ENCODE measurements at regions not wholly inside any gene's neighbourhood (a gene's known extent, or its start where the extent isn't known, plus 50 kb on each side); places are given as distances from the start of the nearest gene placed in this dataset.
"Not testable (repeated sequence)": the region's sequence is repeated elsewhere in the genome, so short reads cannot be mapped to it uniquely, and the experiment has no call there.

GRCh38 chr10:52574697-52575096, 197.9 kb downstream of the MBL2 start:
- POLR2A ChIA-PET (ENCODE audit: unreplicated experiment) = no interaction called here
- H3K4me3 ChIP-seq (ENCODE audit: low read length) = no peak overlapping the region
- CTCF ChIA-PET = no interaction called here
- no peaks in the 10 kb centered on the region for H3K9me3 ChIP-seq (ENCODE audit: low read length)
- H3F3A ChIP-seq (ENCODE audit: low read length, unreplicated experiment) = no peaks in the 10 kb centered on the region
- BruUV-seq (replicated peaks) = no TSS peak
- no peaks in the 10 kb centered on the region for H3K79me2 ChIP-seq (ENCODE audit: low read length)
- H3K9me2 ChIP-seq (replicated peaks; ENCODE audit: low read length) = no peaks in the 10 kb centered on the region
- no peak overlapping the region for H3K4me2 ChIP-seq (ENCODE audit: low read length)
- no peaks in the 10 kb centered on the region for H4K20me1 ChIP-seq (ENCODE audit: low read length)
- no peaks in the 10 kb centered on the region for H3K27me3 ChIP-seq (ENCODE audit: low read length)
- no peak overlapping the region for H2AFZ ChIP-seq (ENCODE audit: low read length)
- TF ChIP-seq, protein P1, sequence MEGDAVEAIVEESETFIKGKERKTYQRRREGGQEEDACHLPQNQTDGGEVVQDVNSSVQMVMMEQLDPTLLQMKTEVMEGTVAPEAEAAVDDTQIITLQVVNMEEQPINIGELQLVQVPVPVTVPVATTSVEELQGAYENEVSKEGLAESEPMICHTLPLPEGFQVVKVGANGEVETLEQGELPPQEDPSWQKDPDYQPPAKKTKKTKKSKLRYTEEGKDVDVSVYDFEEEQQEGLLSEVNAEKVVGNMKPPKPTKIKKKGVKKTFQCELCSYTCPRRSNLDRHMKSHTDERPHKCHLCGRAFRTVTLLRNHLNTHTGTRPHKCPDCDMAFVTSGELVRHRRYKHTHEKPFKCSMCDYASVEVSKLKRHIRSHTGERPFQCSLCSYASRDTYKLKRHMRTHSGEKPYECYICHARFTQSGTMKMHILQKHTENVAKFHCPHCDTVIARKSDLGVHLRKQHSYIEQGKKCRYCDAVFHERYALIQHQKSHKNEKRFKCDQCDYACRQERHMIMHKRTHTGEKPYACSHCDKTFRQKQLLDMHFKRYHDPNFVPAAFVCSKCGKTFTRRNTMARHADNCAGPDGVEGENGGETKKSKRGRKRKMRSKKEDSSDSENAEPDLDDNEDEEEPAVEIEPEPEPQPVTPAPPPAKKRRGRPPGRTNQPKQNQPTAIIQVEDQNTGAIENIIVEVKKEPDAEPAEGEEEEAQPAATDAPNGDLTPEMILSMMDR (conservative IDR thresholded peaks at IDR 0.05; ENCODE audit: low read depth, low read length) = no peak
- TF ChIP-seq EZH2phosphoT487 (IDR thresholded peaks at IDR 0.05; ENCODE audit: borderline replicate concordance, low read length) (no peak), EZH2 (IDR thresholded peaks at IDR 0.05; ENCODE audit: low read length, unreplicated experiment) (no peak)
- H3K36me3 ChIP-seq (ENCODE audit: low read depth, low read length) = no peaks in the 10 kb centered on the region
- DNase-seq (no peak), ATAC-seq (no peak)
- peaks cover 17% of the 10 kb centered on the region for H3K4me1 ChIP-seq (ENCODE audit: insufficient read depth, low read length)
- intact Hi-C loops (cut with micrococcal nuclease) = no loop called here
- no peak overlapping the region for H3K9ac ChIP-seq (ENCODE audit: low read length)
- no peak overlapping the region for H3K27ac ChIP-seq (ENCODE audit: low read length)

DNA sequence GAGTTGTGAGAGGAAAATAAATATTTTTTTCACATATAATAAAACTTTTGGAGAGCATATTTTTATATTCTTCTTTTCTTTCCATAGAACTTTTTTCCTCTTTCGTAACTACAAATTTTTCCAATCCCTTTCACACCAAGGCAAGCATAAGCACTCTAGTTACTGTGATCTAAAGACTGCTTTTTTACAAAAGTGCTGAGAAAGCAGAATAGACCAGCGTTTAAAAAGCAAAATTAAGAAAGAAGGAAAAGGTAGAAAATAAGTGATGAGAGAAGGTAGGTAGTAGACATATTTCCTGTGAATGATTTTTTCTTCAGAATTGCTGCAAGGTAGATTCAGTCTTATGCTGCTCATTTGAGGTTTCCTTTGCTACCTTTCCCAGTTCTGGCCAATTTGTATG, 195.5 kb downstream of the MBL2 start:
- TF ChIP-seq, protein P1 (conservative IDR thresholded peaks at IDR 0.05; ENCODE audit: low read depth, low read length) = no peak
- no peak for TF ChIP-seq EZH2 (IDR thresholded peaks at IDR 0.05; ENCODE audit: low read length, unreplicated experiment)
- Histone ChIP-seq H3K79me2 (ENCODE audit: low read length) (no peaks in the 10 kb centered on the region), H2AFZ (ENCODE audit: low read length) (no peak overlapping the region), H3K9me2 (replicated peaks; ENCODE audit: low read length) (no peaks in the 10 kb centered on the region), H3K36me3 (ENCODE audit: low read depth, low read length) (no peaks in the 10 kb centered on the region), H3K4me2 (ENCODE audit: low read length) (no peak overlapping the region), H3K27me3 (ENCODE audit: low read length) (no peaks in the 10 kb centered on the region), H4K20me1 (ENCODE audit: low read length) (no peaks in the 10 kb centered on the region), H3K4me1 (ENCODE audit: insufficient read depth, low read length) (peaks cover 11% of the 10 kb centered on the region), H3K9me3 (ENCODE audit: low read length) (0 out of 2 replicates have a peak, but pooled peaks cover 9% of the 10 kb centered on the region), H3F3A (ENCODE audit: low read length, unreplicated experiment) (no peaks in the 10 kb centered on the region), H3K4me3 (ENCODE audit: low read length) (no peak overlapping the region), H3K9ac (ENCODE audit: low read length) (no peak overlapping the region), H3K27ac (ENCODE audit: low read length) (no peak overlapping the region)
- ChIA-PET POLR2A (ENCODE audit: unreplicated experiment) (no interaction called here), CTCF (no interaction called here)
- BruUV-seq (replicated peaks) = no TSS peak
- intact Hi-C loops (cut with micrococcal nuclease) = no loop called here
- DNase-seq (no peak), ATAC-seq (no peak)

- Histone ChIP-seq H3K9ac (ENCODE audit: low read length) (no peak overlapping the region), H2AFZ (ENCODE audit: low read length) (peak overlapping the region; percentile 5), H4K20me1 (ENCODE audit: low read length) (no peaks in the 10 kb centered on the region), H3F3A (ENCODE audit: low read length, unreplicated experiment) (no peaks in the 10 kb centered on the region), H3K4me2 (ENCODE audit: low read length) (no peak overlapping the region), H3K4me1 (ENCODE audit: insufficient read depth, low read length) (0 out of 2 replicates have a peak, but pooled peaks cover under 1% of the 10 kb centered on the region), H3K27me3 (ENCODE audit: low read length) (no peaks in the 10 kb centered on the region), H3K9me3 (ENCODE audit: low read length) (0 out of 2 replicates have a peak, but pooled peaks cover 15% of the 10 kb centered on the region), H3K4me3 (ENCODE audit: low read length) (no peak overlapping the region), H3K27ac (ENCODE audit: low read length) (no peak overlapping the region), H3K79me2 (ENCODE audit: low read length) (no peaks in the 10 kb centered on the region), H3K9me2 (replicated peaks; ENCODE audit: low read length) (no peaks in the 10 kb centered on the region), H3K36me3 (ENCODE audit: low read depth, low read length) (no peaks in the 10 kb centered on the region)
- DNase-seq = no peak
- ChIA-PET POLR2A (ENCODE audit: unreplicated experiment) (no interaction called here), CTCF (no interaction called here)
- TF ChIP-seq, protein P1 (conservative IDR thresholded peaks at IDR 0.05; ENCODE audit: low read depth, low read length) = no peak
- TF ChIP-seq EZH2phosphoT487 (IDR thresholded peaks at IDR 0.05; ENCODE audit: borderline replicate concordance, low read length) (no peak), EZH2 (IDR thresholded peaks at IDR 0.05; ENCODE audit: low read length, unreplicated experiment) (no peak)
- BruUV-seq (replicated peaks) = no TSS peak
- 0 out of 2 replicates have a peak, but pooled peaks have one; percentile 22 for ATAC-seq
- intact Hi-C loops (cut with micrococcal nuclease) = no loop called here
Measured at GRCh38 chr10:52578871-52579405, 193.6 kb downstream of the MBL2 start.

DNA sequence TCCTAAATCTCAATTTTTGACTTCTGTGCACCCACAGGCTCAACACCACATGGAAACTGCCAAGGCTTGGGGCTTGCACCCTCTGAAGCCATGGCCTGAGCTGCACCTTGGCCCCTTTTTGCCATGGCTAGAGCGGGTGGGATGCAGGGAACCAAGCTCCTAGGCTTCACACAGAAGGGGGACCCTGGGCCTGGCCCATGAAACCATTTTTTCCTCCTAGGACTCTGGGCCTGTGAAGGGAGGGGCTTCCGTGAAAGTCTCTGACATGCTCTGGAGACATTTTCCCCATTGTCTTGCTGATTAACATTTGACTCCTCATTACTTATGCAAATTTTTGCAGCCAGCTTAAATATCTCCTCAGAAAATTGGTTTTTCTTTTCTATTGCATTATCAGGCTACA, 190.9 kb downstream of the MBL2 start:
- H4K20me1 ChIP-seq (ENCODE audit: low read length); H3K27me3 ChIP-seq (ENCODE audit: low read length); H3K4me3 ChIP-seq (ENCODE audit: low read length); ATAC-seq; DNase-seq; H3K9ac ChIP-seq (ENCODE audit: low read length); H3K79me2 ChIP-seq (ENCODE audit: low read length); H3K4me2 ChIP-seq (ENCODE audit: low read length); intact Hi-C loops (cut with micrococcal nuclease); H2AFZ ChIP-seq (ENCODE audit: low read length); CTCF ChIA-PET; H3K36me3 ChIP-seq (ENCODE audit: low read depth, low read length); BruUV-seq (replicated peaks); H3K27ac ChIP-seq (ENCODE audit: low read length); H3K9me2 ChIP-seq (replicated peaks; ENCODE audit: low read length); POLR2A ChIA-PET (ENCODE audit: unreplicated experiment); H3F3A ChIP-seq (ENCODE audit: low read length, unreplicated experiment); H3K4me1 ChIP-seq (ENCODE audit: insufficient read depth, low read length): not testable (repeated sequence)
- peaks cover 31% of the 10 kb centered on the region for H3K9me3 ChIP-seq (ENCODE audit: low read length)
